ENCODE measurements at regions not wholly inside any gene's neighbourhood (a gene's known extent, or its start where the extent isn't known, plus 50 kb on each side); places are given as distances from the start of the nearest gene placed in this dataset.

DNA sequence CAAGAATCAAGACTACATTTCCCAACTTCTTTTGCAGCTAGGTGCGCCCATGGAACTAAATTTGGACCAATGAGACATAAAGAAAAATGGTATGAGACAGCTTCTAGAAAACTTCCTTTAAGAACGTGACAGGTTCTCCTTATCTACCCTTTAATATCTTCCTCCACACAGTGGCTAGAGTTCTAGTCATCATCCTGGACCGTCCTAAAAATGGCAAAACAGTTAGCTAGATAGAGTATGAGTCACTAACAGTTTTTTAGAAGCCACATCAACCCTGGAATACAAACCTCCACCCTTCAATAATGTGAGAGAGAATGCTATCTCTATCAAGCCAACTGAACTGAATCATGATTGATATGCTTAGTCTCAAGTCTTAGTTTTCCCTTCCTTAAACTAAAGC, 267.9 kb upstream of the SLC7A11 start:
- intact Hi-C loops (cut with micrococcal nuclease) = no loop called here
- no peak for ATAC-seq
- Histone ChIP-seq H3K27me3 (ENCODE audit: low read length) (no peaks in the 10 kb centered on the region), H3K9me2 (replicated peaks; ENCODE audit: low read length) (no peaks in the 10 kb centered on the region), H2AFZ (ENCODE audit: low read length) (no peak overlapping the region), H3F3A (ENCODE audit: low read length, unreplicated experiment) (no peaks in the 10 kb centered on the region), H3K79me2 (ENCODE audit: low read length) (no peaks in the 10 kb centered on the region), H3K9me3 (ENCODE audit: low read length) (no peaks in the 10 kb centered on the region), H3K9ac (ENCODE audit: low read length) (no peak overlapping the region), H4K20me1 (ENCODE audit: low read length) (no peaks in the 10 kb centered on the region), H3K27ac (ENCODE audit: low read length) (no peak overlapping the region), H3K4me3 (ENCODE audit: low read length) (no peak overlapping the region), H3K4me2 (ENCODE audit: low read length) (no peak overlapping the region), H3K4me1 (ENCODE audit: insufficient read depth, low read length) (no peaks in the 10 kb centered on the region), H3K36me3 (ENCODE audit: low read depth, low read length) (no peaks in the 10 kb centered on the region)
- BruUV-seq (replicated peaks) = no TSS peak
- DNase-seq = no peak
- ChIA-PET CTCF (no interaction called here), POLR2A (ENCODE audit: unreplicated experiment) (no interaction called here)
- no peak for TF ChIP-seq EZH2 (IDR thresholded peaks at IDR 0.05; ENCODE audit: low read length, unreplicated experiment)
- TF ChIP-seq, protein P1, sequence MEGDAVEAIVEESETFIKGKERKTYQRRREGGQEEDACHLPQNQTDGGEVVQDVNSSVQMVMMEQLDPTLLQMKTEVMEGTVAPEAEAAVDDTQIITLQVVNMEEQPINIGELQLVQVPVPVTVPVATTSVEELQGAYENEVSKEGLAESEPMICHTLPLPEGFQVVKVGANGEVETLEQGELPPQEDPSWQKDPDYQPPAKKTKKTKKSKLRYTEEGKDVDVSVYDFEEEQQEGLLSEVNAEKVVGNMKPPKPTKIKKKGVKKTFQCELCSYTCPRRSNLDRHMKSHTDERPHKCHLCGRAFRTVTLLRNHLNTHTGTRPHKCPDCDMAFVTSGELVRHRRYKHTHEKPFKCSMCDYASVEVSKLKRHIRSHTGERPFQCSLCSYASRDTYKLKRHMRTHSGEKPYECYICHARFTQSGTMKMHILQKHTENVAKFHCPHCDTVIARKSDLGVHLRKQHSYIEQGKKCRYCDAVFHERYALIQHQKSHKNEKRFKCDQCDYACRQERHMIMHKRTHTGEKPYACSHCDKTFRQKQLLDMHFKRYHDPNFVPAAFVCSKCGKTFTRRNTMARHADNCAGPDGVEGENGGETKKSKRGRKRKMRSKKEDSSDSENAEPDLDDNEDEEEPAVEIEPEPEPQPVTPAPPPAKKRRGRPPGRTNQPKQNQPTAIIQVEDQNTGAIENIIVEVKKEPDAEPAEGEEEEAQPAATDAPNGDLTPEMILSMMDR (conservative IDR thresholded peaks at IDR 0.05; ENCODE audit: low read depth, low read length) = no peak

DNA sequence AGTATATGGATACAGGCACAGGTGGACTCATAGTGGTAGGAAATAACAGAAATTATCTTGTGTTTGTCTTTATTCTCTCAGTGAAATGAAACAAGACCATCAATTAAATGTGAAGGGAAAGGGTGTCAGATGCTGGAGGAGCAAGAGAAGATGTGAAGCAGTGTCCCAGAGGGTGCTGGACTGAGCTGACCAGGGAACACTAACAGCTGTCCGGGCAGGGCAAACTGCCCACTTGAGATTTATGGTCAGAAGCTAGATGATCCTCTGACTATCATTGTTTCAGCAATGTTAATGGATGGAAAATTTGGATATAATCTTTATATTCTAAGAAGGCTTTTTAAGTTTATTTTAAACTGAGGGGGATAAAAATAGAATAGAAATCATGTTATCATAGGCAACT, 267.2 kb upstream of the SLC7A11 start:
- Histone ChIP-seq H4K20me1 (ENCODE audit: low read length) (no peaks in the 10 kb centered on the region), H2AFZ (ENCODE audit: low read length) (no peak overlapping the region), H3K9ac (ENCODE audit: low read length) (no peak overlapping the region), H3K27ac (ENCODE audit: low read length) (no peak overlapping the region), H3K36me3 (ENCODE audit: low read depth, low read length) (no peaks in the 10 kb centered on the region), H3K9me3 (ENCODE audit: low read length) (no peaks in the 10 kb centered on the region), H3F3A (ENCODE audit: low read length, unreplicated experiment) (no peaks in the 10 kb centered on the region), H3K4me1 (ENCODE audit: insufficient read depth, low read length) (no peaks in the 10 kb centered on the region), H3K79me2 (ENCODE audit: low read length) (no peaks in the 10 kb centered on the region), H3K4me2 (ENCODE audit: low read length) (no peak overlapping the region), H3K9me2 (replicated peaks; ENCODE audit: low read length) (no peaks in the 10 kb centered on the region), H3K4me3 (ENCODE audit: low read length) (no peak overlapping the region), H3K27me3 (ENCODE audit: low read length) (no peaks in the 10 kb centered on the region)
- TF ChIP-seq, protein P1 (conservative IDR thresholded peaks at IDR 0.05; ENCODE audit: low read depth, low read length) = no peak
- TF ChIP-seq EZH2 (IDR thresholded peaks at IDR 0.05; ENCODE audit: low read length, unreplicated experiment) = no peak
- no TSS peak for BruUV-seq (replicated peaks)
- ATAC-seq = no peak
- no peak for DNase-seq
- ChIA-PET CTCF (no interaction called here), POLR2A (ENCODE audit: unreplicated experiment) (no interaction called here)
- intact Hi-C loops (cut with micrococcal nuclease) = no loop called here

DNA sequence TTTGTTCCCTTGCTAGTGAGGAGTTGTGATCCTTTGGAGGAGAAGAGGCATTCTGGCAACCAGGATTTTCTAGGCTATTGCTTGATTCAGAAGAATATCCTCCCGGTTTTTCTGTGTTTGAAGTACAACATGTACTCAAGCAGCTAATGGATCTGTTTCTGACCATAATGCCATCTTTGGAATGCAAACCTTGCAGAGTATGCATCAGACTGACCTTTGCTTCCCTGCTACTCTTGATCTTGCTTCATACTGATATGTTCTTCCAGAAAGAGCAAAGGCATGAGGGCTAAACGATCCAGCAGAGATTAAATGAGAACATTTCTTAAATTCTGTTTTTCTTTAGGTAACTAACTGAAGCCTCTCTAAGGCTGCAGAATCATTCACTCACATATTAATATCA, 265.4 kb upstream of the SLC7A11 start:
- CTCF ChIA-PET = no interaction called here
- no peak for DNase-seq
- Histone ChIP-seq H4K20me1 (ENCODE audit: low read length) (no peaks in the 10 kb centered on the region), H3K4me1 (ENCODE audit: insufficient read depth, low read length) (no peaks in the 10 kb centered on the region), H3K4me3 (ENCODE audit: low read length) (no peak overlapping the region), H3K27ac (ENCODE audit: low read length) (no peak overlapping the region), H3K79me2 (ENCODE audit: low read length) (no peaks in the 10 kb centered on the region), H3K9me2 (replicated peaks; ENCODE audit: low read length) (no peaks in the 10 kb centered on the region), H3K4me2 (ENCODE audit: low read length) (no peak overlapping the region), H3K36me3 (ENCODE audit: low read depth, low read length) (no peaks in the 10 kb centered on the region), H3K9me3 (ENCODE audit: low read length) (no peaks in the 10 kb centered on the region), H3K9ac (ENCODE audit: low read length) (no peak overlapping the region), H3K27me3 (ENCODE audit: low read length) (no peaks in the 10 kb centered on the region), H3F3A (ENCODE audit: low read length, unreplicated experiment) (no peaks in the 10 kb centered on the region), H2AFZ (ENCODE audit: low read length) (no peak overlapping the region)
- intact Hi-C loops (cut with micrococcal nuclease) = no loop called here
- BruUV-seq (replicated peaks) = no TSS peak
- TF ChIP-seq EZH2 (IDR thresholded peaks at IDR 0.05; ENCODE audit: low read length, unreplicated experiment) (no peak), EZH2phosphoT487 (IDR thresholded peaks at IDR 0.05; ENCODE audit: borderline replicate concordance, low read length) (no peak)
- TF ChIP-seq, protein P1 (conservative IDR thresholded peaks at IDR 0.05; ENCODE audit: low read depth, low read length) = no peak
- POLR2A ChIA-PET (ENCODE audit: unreplicated experiment) = no interaction called here
- no peak for ATAC-seq

Measured in PC-3 (cell line).